Stimulated activated memory B cell treated with anti-CD40 and anti-IgM and Interleukin-4, amounts not matched to agents 10 μg/mL and 1 μg/mL and 100 μg/mL, for 72 hours (primary cell): ENCODE measurements at regions not wholly inside any gene's neighbourhood (a gene's known extent, or its start where the extent isn't known, plus 50 kb on each side); places are given as distances from the start of the nearest gene placed in this dataset.
"Not testable (repeated sequence)": the region's sequence is repeated elsewhere in the genome, so short reads cannot be mapped to it uniquely, and the experiment has no call there.

Experiments used
- ATAC-seq: fragments of 150-1000 bp; cut with Tn5 transposase; 2 replicates; pipeline ENCODE4 v1.10.0; 2021
- H3K27ac Mint-ChIP-seq: one replicate; pipeline ENCODE4 v1.8.0; 2022; ENCODE audit warnings: mild to moderate bottlenecking, mixed read lengths
- H3K27me3 Mint-ChIP-seq: one replicate; pipeline ENCODE4 v1.8.0; 2022; ENCODE audit warnings: mixed read lengths
- H3K36me3 Mint-ChIP-seq: one replicate; pipeline ENCODE4 v1.8.0; 2022; ENCODE audit warnings: mixed read lengths
- H3K4me1 Mint-ChIP-seq: one replicate; pipeline ENCODE4 v1.8.0; 2022; ENCODE audit warnings: mixed read lengths
- H3K4me3 Mint-ChIP-seq: one replicate; pipeline ENCODE4 v1.8.0; 2022; ENCODE audit warnings: mild to moderate bottlenecking, moderate library complexity, mixed read lengths
- H3K9me3 Mint-ChIP-seq: one replicate; pipeline ENCODE4 v1.8.0; 2022; ENCODE audit warnings: mixed read lengths

GRCh38 chrX:125154288-125155257, 165.1 kb upstream of the TEX13C start:
- not testable (repeated sequence) for H3K27ac Mint-ChIP-seq, H3K4me3 Mint-ChIP-seq, H3K27me3 Mint-ChIP-seq, ATAC-seq, H3K4me1 Mint-ChIP-seq, H3K9me3 Mint-ChIP-seq, H3K36me3 Mint-ChIP-seq

GRCh38 chrX:125155296-125156033, 164.2 kb upstream of the TEX13C start:
- ATAC-seq, H3K36me3 Mint-ChIP-seq, H3K9me3 Mint-ChIP-seq, H3K4me3 Mint-ChIP-seq, H3K27ac Mint-ChIP-seq, H3K27me3 Mint-ChIP-seq, H3K4me1 Mint-ChIP-seq: not testable (repeated sequence)

GRCh38 chrX:125170459-125170858, 149.2 kb upstream of the TEX13C start:
- Mint-ChIP-seq H3K4me3 (no peak overlapping the region), H3K4me1 (no peaks in the 10 kb centered on the region), H3K27ac (no peak overlapping the region), H3K27me3 (no peaks in the 10 kb centered on the region), H3K36me3 (no peaks in the 10 kb centered on the region), H3K9me3 (no peaks in the 10 kb centered on the region)
- no peak for ATAC-seq

GRCh38 chrX:125172531-125172930, 147.1 kb upstream of the TEX13C start:
- H3K4me1 Mint-ChIP-seq: no peaks in the 10 kb centered on the region

GRCh38 chrX:125175991-125176584, 143.6 kb upstream of the TEX13C start:
- H3K36me3 Mint-ChIP-seq: no peaks in the 10 kb centered on the region
- no peak overlapping the region for H3K4me3 Mint-ChIP-seq
- no peaks in the 10 kb centered on the region for H3K4me1 Mint-ChIP-seq
- H3K27ac Mint-ChIP-seq: no peak overlapping the region
- ATAC-seq: no peak
- H3K27me3 Mint-ChIP-seq: no peaks in the 10 kb centered on the region
- H3K9me3 Mint-ChIP-seq: no peaks in the 10 kb centered on the region

More at GRCh38 chrX:125172531-125172930, 147.1 kb upstream of the TEX13C start:
- no peak overlapping the region for H3K27ac Mint-ChIP-seq
- no peak for ATAC-seq
- no peaks in the 10 kb centered on the region for H3K9me3 Mint-ChIP-seq
- H3K36me3 Mint-ChIP-seq: no peaks in the 10 kb centered on the region
- no peaks in the 10 kb centered on the region for H3K27me3 Mint-ChIP-seq
- H3K4me3 Mint-ChIP-seq: no peak overlapping the region

- Mint-ChIP-seq H3K27me3 (no peaks in the 10 kb centered on the region), H3K4me1 (no peaks in the 10 kb centered on the region), H3K4me3 (no peak overlapping the region), H3K9me3 (no peaks in the 10 kb centered on the region), H3K27ac (no peak overlapping the region), H3K36me3 (no peaks in the 10 kb centered on the region)
- ATAC-seq: no peak
Measured at GRCh38 chrX:125193921-125194320, 125.8 kb upstream of the TEX13C start.

- H3K27ac Mint-ChIP-seq: no peak overlapping the region
- no peak for ATAC-seq
- H3K36me3 Mint-ChIP-seq: no peaks in the 10 kb centered on the region
- H3K9me3 Mint-ChIP-seq: no peaks in the 10 kb centered on the region
- H3K4me3 Mint-ChIP-seq: no peak overlapping the region
- peaks cover 9% of the 10 kb centered on the region for H3K4me1 Mint-ChIP-seq
- peaks cover 11% of the 10 kb centered on the region for H3K27me3 Mint-ChIP-seq
Measured at GRCh38 chrX:125198546-125198945, 121.1 kb upstream of the TEX13C start.

- no peaks in the 10 kb centered on the region for H3K36me3 Mint-ChIP-seq
- H3K27me3 Mint-ChIP-seq: peaks cover 26% of the 10 kb centered on the region
- H3K4me1 Mint-ChIP-seq: peaks cover 15% of the 10 kb centered on the region
- no peaks in the 10 kb centered on the region for H3K9me3 Mint-ChIP-seq
- no peak overlapping the region for H3K27ac Mint-ChIP-seq
- H3K4me3 Mint-ChIP-seq: peak overlapping the region; percentile 18
- ATAC-seq: no peak
Measured at GRCh38 chrX:125202591-125203248, 117.0 kb upstream of the TEX13C start.

DNA sequence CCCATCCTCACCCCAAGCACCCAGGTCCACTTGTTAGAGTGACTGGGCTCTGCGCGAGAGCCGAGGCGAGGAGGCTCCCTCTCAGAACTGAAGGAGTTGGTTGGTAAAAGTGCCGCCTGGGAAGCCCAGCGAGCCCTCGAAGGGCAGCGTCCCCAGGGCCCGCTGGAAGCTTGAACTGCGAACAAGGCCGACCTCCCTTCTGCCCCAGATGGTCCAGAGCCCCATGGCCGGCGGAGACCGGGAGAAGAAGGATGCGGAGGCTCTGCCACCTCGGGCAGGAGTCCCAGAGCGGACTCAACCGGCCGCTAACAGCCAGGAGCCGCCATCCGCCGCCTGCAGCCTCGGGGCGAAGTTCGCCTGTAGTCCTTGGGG, 116.3 kb upstream of the TEX13C start:
- Mint-ChIP-seq H3K36me3 (no peaks in the 10 kb centered on the region), H3K27me3 (peaks cover 26% of the 10 kb centered on the region), H3K9me3 (no peaks in the 10 kb centered on the region), H3K4me1 (peaks cover 15% of the 10 kb centered on the region), H3K27ac (no peak overlapping the region), H3K4me3 (peak overlapping the region; percentile 52)
- ATAC-seq: no peak

- no peak for ATAC-seq
- Mint-ChIP-seq H3K36me3 (no peaks in the 10 kb centered on the region), H3K4me1 (peaks cover 15% of the 10 kb centered on the region), H3K4me3 (no peak overlapping the region), H3K27me3 (peaks cover 26% of the 10 kb centered on the region), H3K27ac (no peak overlapping the region), H3K9me3 (no peaks in the 10 kb centered on the region)
Measured at GRCh38 chrX:125203737-125204578, 115.7 kb upstream of the TEX13C start.

DNA sequence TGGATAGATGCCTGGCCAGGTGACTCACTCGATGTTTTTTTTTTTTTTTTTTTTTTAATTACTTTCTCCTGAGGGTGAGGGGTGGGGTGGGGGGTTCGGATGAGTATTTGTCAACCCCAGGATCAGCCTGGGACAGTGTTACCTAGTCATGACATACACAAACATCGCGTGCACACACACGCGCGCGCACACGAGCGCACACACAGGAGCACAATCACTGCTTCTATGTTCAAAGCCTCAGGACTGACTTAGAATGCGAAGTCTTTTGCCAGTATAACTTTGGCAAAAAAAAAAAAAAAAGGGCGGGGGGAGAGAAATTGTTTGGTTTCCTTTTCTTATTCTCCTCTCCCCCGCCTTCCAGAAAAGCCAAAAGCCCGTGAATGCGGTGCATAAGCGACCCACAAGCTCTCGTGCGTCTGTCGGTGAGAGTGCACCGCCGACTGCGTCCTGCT, 115.0 kb upstream of the TEX13C start:
- peaks cover 26% of the 10 kb centered on the region for H3K27me3 Mint-ChIP-seq
- H3K36me3 Mint-ChIP-seq: no peaks in the 10 kb centered on the region
- no peak overlapping the region for H3K27ac Mint-ChIP-seq
- H3K9me3 Mint-ChIP-seq: no peaks in the 10 kb centered on the region
- H3K4me3 Mint-ChIP-seq: no peak overlapping the region
- peaks cover 15% of the 10 kb centered on the region for H3K4me1 Mint-ChIP-seq
- ATAC-seq: no peak

GRCh38 chrX:125205133-125205917, 114.3 kb upstream of the TEX13C start:
- peaks cover 26% of the 10 kb centered on the region for H3K27me3 Mint-ChIP-seq
- no peaks in the 10 kb centered on the region for H3K9me3 Mint-ChIP-seq
- H3K27ac Mint-ChIP-seq: no peak overlapping the region
- ATAC-seq: no peak
- peak overlapping the region; percentile 31 for H3K4me3 Mint-ChIP-seq
- no peaks in the 10 kb centered on the region for H3K36me3 Mint-ChIP-seq
- H3K4me1 Mint-ChIP-seq: peaks cover 15% of the 10 kb centered on the region

- Mint-ChIP-seq H3K27ac (no peak overlapping the region), H3K4me1 (peaks cover 15% of the 10 kb centered on the region), H3K9me3 (no peaks in the 10 kb centered on the region), H3K27me3 (peaks cover 26% of the 10 kb centered on the region), H3K4me3 (no peak overlapping the region), H3K36me3 (no peaks in the 10 kb centered on the region)
- no peak for ATAC-seq
Measured at GRCh38 chrX:125205918-125206665, 113.6 kb upstream of the TEX13C start.
